Activated naive CD4-positive, alpha-beta T cell treated with anti-CD3 and anti-CD28 coated beads, Interleukin-2, amount 10 ng/mL, durations not matched to agents 7 days and 5 days (primary cell): ENCODE measurements at regions not wholly inside any gene's neighbourhood (a gene's known extent, or its start where the extent isn't known, plus 50 kb on each side); places are given as distances from the start of the nearest gene placed in this dataset.
"Not testable (repeated sequence)": the region's sequence is repeated elsewhere in the genome, so short reads cannot be mapped to it uniquely, and the experiment has no call there.

ENCODE experiments used
- CTCF ChIA-PET: fragments of 350-600 bp; sonication (Branson Sonifier 250); formaldehyde crosslinking; loops from one replicate; lab custom pipeline; 2021; ENCODE audit warnings: antibody characterized with exemption; lab: Charles Lee
- DNase-seq: peaks from one replicate; pipeline ENCODE4 v3.0.0-alpha.2; 2020
- H3K27ac Mint-ChIP-seq: one replicate; pipeline ENCODE4 v1.8.0; 2021; ENCODE audit warnings: mild to moderate bottlenecking, moderate library complexity, mixed read lengths
- H3K27me3 Mint-ChIP-seq: one replicate; pipeline ENCODE4 v1.8.0; 2021; ENCODE audit warnings: mild to moderate bottlenecking, mixed read lengths
- H3K36me3 Mint-ChIP-seq: one replicate; pipeline ENCODE4 v1.8.0; 2021; ENCODE audit warnings: mixed read lengths
- H3K4me1 Mint-ChIP-seq: one replicate; pipeline ENCODE4 v1.8.0; 2021; ENCODE audit warnings: mixed read lengths
- H3K4me3 Mint-ChIP-seq: one replicate; pipeline ENCODE4 v1.8.0; 2021; ENCODE audit warnings: mild to moderate bottlenecking, moderate library complexity, mixed read lengths
- H3K9me3 Mint-ChIP-seq: one replicate; pipeline ENCODE4 v1.8.0; 2021; ENCODE audit warnings: mixed read lengths

DNA sequence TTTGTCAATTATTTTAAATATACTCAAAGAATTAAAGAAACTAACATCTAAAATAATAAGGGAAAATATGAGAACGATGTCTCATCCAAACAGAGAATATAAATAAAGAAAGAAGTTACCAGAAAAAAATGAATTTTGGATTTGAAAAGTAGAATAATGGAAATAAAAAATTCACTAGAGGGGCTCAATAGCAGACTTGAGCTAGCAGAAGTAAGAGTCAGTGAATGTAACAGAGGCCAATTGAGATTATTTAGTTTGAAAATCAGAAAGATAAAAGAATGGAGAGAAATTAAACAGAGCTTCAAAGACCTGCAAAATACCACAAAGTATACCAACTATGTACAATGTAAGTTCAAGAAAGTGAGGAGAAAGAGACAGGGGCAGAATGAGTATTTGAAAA is 333.6 kb downstream of the GPD2 start:
- Mint-ChIP-seq H3K27ac (no peak overlapping the region), H3K4me1 (no peaks in the 10 kb centered on the region), H3K36me3 (no peaks in the 10 kb centered on the region), H3K4me3 (no peak overlapping the region), H3K9me3 (peaks cover 2% of the 10 kb centered on the region), H3K27me3 (no peaks in the 10 kb centered on the region)
- DNase-seq, result no peak
- CTCF ChIA-PET, result no interaction called here

DNA sequence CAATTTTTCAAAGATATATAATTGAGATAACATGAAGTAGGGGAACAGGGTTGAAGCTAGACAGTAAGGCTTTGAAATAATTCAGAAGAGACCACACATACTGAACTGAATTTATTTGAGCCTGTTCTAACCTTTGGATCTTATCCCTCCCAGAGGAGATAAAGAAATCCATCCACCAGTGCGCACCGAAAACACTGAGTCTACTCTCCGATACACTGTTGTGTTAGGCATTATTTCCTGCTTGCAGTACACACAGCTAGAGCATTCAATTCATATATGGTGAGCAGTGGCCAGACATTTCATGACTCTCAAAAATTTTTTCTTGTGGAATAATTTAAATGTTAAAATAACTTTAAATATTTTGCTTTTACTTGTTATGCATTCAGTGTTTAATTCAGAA is 342.7 kb downstream of the GPD2 start:
- no peak for DNase-seq
- CTCF ChIA-PET, result no interaction called here
- no peak overlapping the region for H3K27ac Mint-ChIP-seq

DNA sequence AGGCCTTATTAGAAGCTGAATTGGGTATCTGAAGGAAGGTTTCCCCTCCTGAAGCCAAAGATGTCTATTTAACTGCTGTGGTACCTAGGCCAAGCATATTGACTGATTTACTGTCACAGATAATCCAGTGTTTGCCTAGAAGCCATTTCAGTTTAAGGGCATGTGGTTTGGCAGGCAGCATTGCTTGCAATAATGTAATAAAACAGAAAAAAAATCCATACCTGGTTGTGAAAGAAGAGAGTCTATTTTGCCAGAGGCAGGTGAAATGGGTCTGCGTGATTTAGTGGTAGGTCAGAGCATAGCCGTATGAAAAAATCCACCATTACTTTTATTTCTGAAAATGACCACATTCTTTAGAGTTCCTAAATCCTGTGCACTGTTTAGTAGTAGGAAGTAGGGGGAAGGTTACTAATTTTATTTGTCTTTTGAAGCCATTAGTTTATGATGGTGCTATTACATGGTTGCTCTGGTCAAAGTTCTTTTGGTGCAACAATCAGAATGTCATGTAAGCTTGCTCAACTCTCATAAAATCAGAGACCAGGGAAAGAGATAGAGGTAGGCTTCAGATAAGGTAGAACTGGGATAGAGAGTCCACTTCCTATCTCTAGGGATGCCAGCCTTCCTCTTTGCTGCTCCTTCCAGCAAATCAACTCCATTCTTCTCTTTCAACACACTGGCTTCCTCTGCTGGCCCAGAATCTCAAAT is 343.4 kb downstream of the GPD2 start:
- no peaks in the 10 kb centered on the region for H3K36me3 Mint-ChIP-seq
- H3K9me3 Mint-ChIP-seq, result no peaks in the 10 kb centered on the region
- H3K4me3 Mint-ChIP-seq, result no peak overlapping the region
- H3K27me3 Mint-ChIP-seq, result no peaks in the 10 kb centered on the region
- no peaks in the 10 kb centered on the region for H3K4me1 Mint-ChIP-seq
- H3K27ac Mint-ChIP-seq, result no peak overlapping the region
- CTCF ChIA-PET, result no interaction called here
- DNase-seq, result no peak

More for the DNA sequence above, 342.7 kb downstream of the GPD2 start:
- Mint-ChIP-seq H3K4me3 (no peak overlapping the region), H3K36me3 (no peaks in the 10 kb centered on the region), H3K9me3 (no peaks in the 10 kb centered on the region), H3K27me3 (no peaks in the 10 kb centered on the region), H3K4me1 (no peaks in the 10 kb centered on the region)

DNA sequence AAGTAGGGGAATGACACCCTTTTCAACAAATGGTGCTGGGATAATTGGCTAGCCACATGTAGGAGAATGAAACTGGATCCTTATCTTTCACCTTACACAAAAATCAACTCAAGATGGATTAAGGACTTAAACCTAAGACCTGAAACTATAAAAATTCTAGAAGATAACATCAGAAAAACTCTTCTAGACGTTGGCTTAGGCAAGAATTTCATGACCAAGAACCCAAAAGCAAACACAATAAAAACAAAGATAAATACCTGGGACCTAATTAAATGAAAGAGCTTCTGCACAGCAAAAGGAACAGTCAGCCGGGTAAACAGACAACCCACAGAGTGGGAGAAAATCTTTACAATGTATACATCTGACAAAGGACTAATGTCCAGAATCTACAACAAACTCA is 345.5 kb downstream of the GPD2 start:
- H3K9me3 Mint-ChIP-seq, H3K4me1 Mint-ChIP-seq, H3K27me3 Mint-ChIP-seq, DNase-seq, H3K4me3 Mint-ChIP-seq, H3K27ac Mint-ChIP-seq, H3K36me3 Mint-ChIP-seq, CTCF ChIA-PET: not testable (repeated sequence)

DNA sequence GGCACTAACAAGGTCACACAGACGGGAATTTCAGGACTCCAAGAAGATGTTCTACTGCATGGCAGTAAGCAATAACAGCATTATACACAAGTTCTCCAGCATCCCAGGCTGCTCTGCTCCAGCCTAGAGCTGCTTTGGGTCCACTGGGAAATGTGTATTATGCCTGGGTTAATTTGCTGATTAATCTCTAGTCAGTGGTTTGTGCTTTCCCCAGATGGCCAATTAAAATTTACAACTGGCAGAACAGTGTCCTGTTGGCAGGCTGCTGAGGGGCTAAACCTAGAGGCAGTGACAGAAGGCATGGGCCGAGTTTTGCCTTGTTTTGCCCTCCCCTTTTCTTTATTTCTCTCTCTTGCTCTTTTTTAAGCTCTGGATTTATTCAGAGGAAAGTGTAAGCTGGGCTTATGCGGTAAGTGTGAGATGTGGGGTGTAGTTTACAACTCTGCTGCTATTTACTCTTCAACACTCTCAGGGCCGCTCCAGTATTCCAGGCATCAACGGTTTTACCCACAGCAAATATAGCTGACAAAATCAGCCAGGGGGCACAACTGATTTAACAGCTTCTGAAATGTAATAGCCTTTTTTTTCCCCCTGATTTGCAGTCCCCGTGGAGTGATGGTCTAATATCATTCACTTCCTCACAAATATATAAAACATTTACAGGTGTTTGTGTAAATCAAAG is 348.0 kb downstream of the GPD2 start:
- Mint-ChIP-seq H3K4me1 (no peaks in the 10 kb centered on the region), H3K27ac (no peak overlapping the region), H3K27me3 (no peaks in the 10 kb centered on the region), H3K9me3 (no peaks in the 10 kb centered on the region), H3K36me3 (no peaks in the 10 kb centered on the region), H3K4me3 (no peak overlapping the region)
- no peak for DNase-seq
- CTCF ChIA-PET, result no interaction called here

DNA sequence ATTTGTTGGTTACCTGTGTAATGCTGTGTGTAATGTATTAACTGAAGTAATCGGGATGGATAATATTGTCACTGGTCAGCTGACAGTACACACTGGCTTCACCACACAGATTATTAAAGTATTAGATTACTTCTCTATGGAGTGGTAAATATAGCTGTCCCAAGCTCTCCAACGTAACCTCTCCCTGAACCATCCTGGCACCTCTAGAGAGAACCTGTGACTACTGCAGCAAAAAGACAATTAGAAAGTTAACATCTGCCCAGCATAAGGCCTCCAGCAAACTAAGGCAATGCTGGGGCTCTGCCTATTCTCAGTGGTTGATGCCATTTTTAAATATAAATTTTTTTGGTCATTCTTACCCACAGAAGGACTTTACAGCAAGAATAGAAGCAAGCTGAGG is 351.3 kb downstream of the GPD2 start:
- no peaks in the 10 kb centered on the region for H3K36me3 Mint-ChIP-seq
- CTCF ChIA-PET, result no interaction called here
- H3K4me3 Mint-ChIP-seq, result no peak overlapping the region
- no peaks in the 10 kb centered on the region for H3K9me3 Mint-ChIP-seq
- no peaks in the 10 kb centered on the region for H3K27me3 Mint-ChIP-seq
- H3K27ac Mint-ChIP-seq, result no peak overlapping the region
- no peak for DNase-seq
- no peaks in the 10 kb centered on the region for H3K4me1 Mint-ChIP-seq

DNA sequence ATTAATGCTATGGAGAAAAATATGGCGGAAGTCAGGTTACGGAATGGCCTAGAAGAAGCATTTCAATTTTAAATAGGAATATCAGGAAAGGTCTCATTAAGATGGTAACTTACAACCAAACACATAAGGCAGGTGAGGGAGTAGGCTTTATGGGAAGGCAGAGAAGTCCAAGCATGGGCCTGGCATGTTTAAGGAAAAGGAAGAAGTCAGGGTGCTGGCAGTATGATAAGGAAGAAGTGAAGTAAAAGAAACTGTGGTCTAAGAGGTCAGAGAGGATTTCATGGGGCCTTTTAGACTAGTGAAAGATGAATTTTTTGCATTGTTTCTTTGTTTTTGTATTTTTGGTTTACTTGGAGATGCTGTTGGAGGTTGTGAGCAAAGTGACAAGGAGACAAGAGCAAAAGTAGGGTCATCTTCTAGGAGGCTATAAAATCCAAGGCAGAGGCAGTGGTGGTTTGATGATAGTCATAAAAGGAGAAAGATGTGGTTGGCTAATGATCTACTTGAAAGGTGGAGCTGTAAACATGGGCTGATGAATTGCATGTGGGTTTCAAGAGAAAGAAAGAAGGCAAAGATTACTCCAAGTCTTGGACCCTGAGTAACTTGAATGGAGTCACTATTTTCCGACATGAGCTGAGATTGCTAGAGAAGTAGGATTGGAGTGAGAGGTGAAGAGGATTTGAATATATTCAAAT is 354.3 kb downstream of the GPD2 start:
- Mint-ChIP-seq H3K27me3 (no peaks in the 10 kb centered on the region), H3K4me3 (no peak overlapping the region), H3K36me3 (no peaks in the 10 kb centered on the region), H3K27ac (no peak overlapping the region), H3K4me1 (no peaks in the 10 kb centered on the region), H3K9me3 (no peaks in the 10 kb centered on the region)
- no peak for DNase-seq
- CTCF ChIA-PET, result no interaction called here

DNA sequence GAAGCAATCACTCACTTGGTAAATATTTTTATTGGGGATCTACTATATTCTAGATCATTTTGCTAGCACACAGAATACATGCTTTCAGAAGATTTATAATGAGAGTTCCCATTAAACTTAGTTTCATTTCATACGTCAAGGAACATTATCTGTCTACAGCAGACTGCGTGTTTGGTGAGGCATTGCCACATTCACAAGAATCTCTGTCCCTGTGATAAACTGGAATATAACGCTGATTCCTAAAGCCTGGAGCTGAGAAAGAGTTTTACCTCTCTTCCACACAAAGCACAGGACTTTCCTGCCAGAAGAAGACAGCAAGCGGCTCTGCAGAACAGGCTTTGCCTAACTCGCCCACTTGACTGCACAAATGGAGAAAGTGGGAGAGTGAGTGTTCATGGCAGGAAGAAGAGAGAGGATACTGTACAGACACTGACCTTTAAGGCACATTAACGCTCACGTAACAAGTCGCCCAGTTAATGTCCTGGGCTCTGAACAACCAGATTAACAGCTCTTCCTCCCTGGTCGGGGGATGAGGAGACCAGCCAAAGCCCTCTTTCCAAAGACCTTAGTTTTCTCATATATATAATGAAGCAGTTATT is 356.2 kb downstream of the GPD2 start:
- Mint-ChIP-seq H3K4me3 (no peak overlapping the region), H3K36me3 (no peaks in the 10 kb centered on the region), H3K27me3 (no peaks in the 10 kb centered on the region), H3K4me1 (no peaks in the 10 kb centered on the region), H3K27ac (no peak overlapping the region), H3K9me3 (no peaks in the 10 kb centered on the region)
- no peak for DNase-seq
- CTCF ChIA-PET, result no interaction called here

DNA sequence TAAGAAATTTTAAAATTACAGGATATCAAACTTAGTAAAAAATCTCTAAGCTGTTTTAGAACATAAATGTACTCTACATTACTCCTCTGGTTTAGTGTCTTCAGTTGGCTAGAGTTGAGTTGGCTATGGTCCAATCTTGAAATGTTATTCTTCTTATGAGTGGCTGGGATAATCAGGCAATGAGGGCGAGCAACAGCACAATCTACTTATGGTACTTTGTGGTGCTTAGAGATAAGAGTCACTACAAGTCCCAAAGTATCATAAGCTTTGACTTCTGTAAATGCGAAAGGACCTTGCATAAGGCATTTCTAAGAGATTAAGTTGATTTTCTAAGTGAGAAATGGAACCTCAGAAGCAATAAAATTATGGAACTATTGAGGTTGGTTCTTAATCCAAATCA is 361.7 kb downstream of the GPD2 start:
- H3K36me3 Mint-ChIP-seq, result no peaks in the 10 kb centered on the region
- DNase-seq, result no peak
- no peaks in the 10 kb centered on the region for H3K4me1 Mint-ChIP-seq
- H3K27me3 Mint-ChIP-seq, result no peaks in the 10 kb centered on the region
- CTCF ChIA-PET, result no interaction called here
- H3K27ac Mint-ChIP-seq, result no peak overlapping the region
- H3K9me3 Mint-ChIP-seq, result no peaks in the 10 kb centered on the region
- no peak overlapping the region for H3K4me3 Mint-ChIP-seq

DNA sequence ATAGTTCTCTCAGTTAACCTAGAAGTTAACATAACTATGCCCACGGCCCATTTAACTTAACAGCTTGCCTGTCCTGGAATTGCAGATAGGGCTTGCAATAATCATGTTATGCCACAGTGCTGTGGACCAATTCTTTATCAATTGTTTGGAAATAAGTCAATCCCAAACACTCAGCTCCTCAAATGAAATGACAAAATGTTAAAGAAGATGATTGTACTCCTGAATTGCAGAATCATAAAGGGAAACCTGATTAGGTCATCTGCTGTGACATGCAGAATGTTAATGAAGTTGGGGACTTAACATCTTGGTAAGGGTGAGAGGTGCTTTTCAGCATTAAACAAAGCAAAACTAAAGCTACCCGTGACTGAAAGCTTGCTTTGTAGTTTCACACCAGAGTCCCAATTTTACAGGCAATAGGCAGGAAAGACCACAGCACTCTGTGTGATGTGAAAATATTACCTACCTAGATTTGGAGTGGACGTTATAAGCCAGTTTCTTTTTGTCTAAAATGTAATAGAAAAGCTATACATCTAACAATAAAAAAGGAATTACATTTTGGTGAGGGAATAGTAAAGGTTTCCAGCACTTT is 364.0 kb downstream of the GPD2 start:
- H3K36me3 Mint-ChIP-seq, result no peaks in the 10 kb centered on the region
- no peak overlapping the region for H3K4me3 Mint-ChIP-seq
- H3K4me1 Mint-ChIP-seq, result no peaks in the 10 kb centered on the region
- H3K27ac Mint-ChIP-seq, result no peak overlapping the region
- H3K27me3 Mint-ChIP-seq, result peaks cover 3% of the 10 kb centered on the region
- no peaks in the 10 kb centered on the region for H3K9me3 Mint-ChIP-seq
- CTCF ChIA-PET, result interaction anchor here (1.1 kb wide), 1 partner anchor 11 kb away, joined by 3 read pairs; no protein-coding TSS in a partner anchor
- DNase-seq, result no peak

DNA sequence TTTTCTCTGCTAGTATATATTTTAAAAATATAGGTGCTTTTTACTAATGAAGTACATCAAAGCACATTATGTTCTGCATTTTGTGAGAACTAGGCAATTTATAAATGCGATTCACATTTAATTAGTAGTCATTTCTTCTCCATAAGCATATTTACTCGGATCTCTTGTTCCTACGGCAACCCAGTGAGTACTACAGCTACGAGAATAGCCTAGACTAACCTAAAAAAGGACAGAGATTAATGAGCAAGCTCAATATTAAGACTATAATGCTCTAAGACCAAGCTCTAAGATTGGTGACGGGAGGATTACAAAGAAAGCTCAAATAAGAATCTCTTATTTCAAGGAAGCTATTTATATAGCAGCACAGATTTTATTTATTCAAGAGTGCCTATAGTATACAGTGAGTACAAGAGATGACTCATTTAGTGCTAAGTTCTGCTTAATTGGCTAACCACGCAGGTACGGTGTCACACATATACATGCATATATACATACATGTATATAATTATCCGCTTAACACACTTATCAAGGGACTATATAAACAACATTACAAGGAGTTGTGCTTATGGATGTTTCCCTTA is 364.7 kb downstream of the GPD2 start:
- no peaks in the 10 kb centered on the region for H3K4me1 Mint-ChIP-seq
- peaks cover 3% of the 10 kb centered on the region for H3K27me3 Mint-ChIP-seq
- CTCF ChIA-PET, result no interaction called here
- no peak overlapping the region for H3K27ac Mint-ChIP-seq
- no peak for DNase-seq
- H3K36me3 Mint-ChIP-seq, result no peaks in the 10 kb centered on the region
- H3K4me3 Mint-ChIP-seq, result no peak overlapping the region
- no peaks in the 10 kb centered on the region for H3K9me3 Mint-ChIP-seq

DNA sequence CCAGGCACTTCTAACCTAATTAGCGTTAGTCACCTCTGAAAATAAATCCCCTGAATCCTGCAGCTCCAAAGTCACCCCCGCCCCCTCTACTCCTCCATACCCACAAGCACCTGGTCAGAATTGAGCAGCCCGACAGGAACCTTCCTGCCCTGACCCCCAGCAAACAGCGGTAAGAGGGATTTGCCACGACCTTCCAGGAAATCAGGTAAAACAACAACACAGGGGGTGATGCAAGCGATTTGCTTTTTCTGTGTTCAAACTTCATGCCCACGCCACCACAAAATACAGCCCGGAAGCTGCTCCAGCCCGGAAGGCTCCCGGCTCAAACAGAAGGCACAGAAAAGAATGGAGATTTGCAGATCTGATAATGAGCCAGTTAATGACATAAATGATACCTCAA is 367.1 kb downstream of the GPD2 start:
- DNase-seq, result no peak
- no peak overlapping the region for H3K4me3 Mint-ChIP-seq
- CTCF ChIA-PET, result no interaction called here
- no peaks in the 10 kb centered on the region for H3K4me1 Mint-ChIP-seq
- peaks cover 3% of the 10 kb centered on the region for H3K27me3 Mint-ChIP-seq
- H3K36me3 Mint-ChIP-seq, result no peaks in the 10 kb centered on the region
- no peak overlapping the region for H3K27ac Mint-ChIP-seq
- no peaks in the 10 kb centered on the region for H3K9me3 Mint-ChIP-seq

DNA sequence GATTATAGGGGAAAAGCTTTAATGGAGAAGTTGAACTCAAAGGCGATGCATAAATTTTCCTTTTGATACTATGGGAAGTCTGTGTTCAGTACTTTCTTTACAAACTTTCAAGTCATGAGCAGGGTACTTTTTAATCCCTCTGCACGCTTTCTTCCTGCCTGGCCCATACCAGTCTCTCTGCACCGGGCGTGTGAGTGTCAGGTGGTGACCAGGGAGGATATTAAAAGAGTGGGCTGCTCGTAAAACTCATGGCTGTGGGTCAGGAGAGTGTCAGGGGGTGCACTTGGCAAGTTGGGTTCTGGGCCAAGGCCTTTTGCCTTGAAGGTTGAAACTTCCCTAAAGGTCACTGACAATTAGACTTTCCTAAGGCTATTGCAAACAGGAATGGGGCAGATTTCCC is 367.8 kb downstream of the GPD2 start:
- no peaks in the 10 kb centered on the region for H3K4me1 Mint-ChIP-seq
- peaks cover 3% of the 10 kb centered on the region for H3K27me3 Mint-ChIP-seq
- no peaks in the 10 kb centered on the region for H3K9me3 Mint-ChIP-seq
- CTCF ChIA-PET, result no interaction called here
- H3K36me3 Mint-ChIP-seq, result no peaks in the 10 kb centered on the region
- H3K27ac Mint-ChIP-seq, result no peak overlapping the region
- no peak for DNase-seq
- H3K4me3 Mint-ChIP-seq, result no peak overlapping the region

DNA sequence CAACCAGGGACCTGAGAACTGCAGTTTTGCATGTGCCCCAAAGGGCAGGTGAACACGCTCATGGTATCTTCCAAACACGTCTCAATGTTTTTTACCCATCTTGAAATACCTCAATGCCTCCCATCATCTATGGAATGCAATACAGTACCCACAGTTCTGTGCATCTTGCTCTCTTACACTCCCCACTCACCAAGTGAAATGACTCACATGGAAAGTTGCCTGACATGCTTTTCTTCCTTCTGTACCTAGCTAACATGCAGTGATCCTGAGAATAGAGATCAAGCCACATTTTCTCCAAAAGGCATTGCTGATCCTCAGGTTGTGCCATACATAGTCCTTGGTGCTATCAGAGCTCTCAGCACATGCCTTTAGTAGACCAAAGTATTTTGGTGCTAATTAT is 373.9 kb downstream of the GPD2 start:
- Mint-ChIP-seq H3K9me3 (no peaks in the 10 kb centered on the region), H3K27ac (no peak overlapping the region), H3K27me3 (no peaks in the 10 kb centered on the region), H3K4me1 (no peaks in the 10 kb centered on the region), H3K4me3 (no peak overlapping the region), H3K36me3 (no peaks in the 10 kb centered on the region)
- CTCF ChIA-PET, result no interaction called here
- DNase-seq, result no peak
